22Rv1 (cell line): ENCODE measurements at regions not wholly inside any gene's neighbourhood (a gene's known extent, or its start where the extent isn't known, plus 50 kb on each side); places are given as distances from the start of the nearest gene placed in this dataset.
A peak's percentile ranks its signal among the peaks of the same experiment; 100 is the strongest.

Experiments
- H3K27ac ChIP-seq: fragments of 450-650 bp; 2 replicates; pipeline ENCODE4 v1.5.1; 2017
- ZFX ChIP-seq: fragments of 450-650 bp; IDR thresholded peaks from 2 replicates; pipeline ENCODE4 v1.6.1; 2017; ENCODE audit warnings: antibody characterized with exemption, borderline replicate concordance
- TF ChIP-seq, protein P1 (sequence below): fragments of 450-650 bp; IDR thresholded peaks from 2 replicates; pipeline ENCODE4 v1.5.1; 2017; ENCODE audit warnings: mild to moderate bottlenecking

DNA sequence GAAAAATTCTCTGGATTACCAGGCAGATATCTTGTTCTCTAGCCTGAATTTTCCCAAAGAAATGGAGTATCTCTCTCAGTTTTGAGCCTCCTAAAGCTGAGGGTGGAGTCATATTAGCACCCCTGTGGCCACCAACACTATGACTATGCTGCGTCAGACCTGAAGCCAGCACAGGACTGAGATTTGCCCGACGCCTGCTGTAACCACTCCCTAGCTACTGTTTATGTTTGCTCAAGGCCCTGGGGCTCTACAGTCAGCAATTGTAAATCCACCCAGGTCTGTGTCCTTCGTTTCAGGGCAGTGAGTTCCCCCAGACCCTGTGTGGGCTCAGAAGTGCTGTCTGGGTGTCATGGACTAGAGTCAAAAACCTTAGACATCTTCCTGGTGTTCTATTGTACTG lies 61.4 kb downstream of the ZXDA start:
- no peak for TF ChIP-seq ZFX
- TF ChIP-seq, protein P1, sequence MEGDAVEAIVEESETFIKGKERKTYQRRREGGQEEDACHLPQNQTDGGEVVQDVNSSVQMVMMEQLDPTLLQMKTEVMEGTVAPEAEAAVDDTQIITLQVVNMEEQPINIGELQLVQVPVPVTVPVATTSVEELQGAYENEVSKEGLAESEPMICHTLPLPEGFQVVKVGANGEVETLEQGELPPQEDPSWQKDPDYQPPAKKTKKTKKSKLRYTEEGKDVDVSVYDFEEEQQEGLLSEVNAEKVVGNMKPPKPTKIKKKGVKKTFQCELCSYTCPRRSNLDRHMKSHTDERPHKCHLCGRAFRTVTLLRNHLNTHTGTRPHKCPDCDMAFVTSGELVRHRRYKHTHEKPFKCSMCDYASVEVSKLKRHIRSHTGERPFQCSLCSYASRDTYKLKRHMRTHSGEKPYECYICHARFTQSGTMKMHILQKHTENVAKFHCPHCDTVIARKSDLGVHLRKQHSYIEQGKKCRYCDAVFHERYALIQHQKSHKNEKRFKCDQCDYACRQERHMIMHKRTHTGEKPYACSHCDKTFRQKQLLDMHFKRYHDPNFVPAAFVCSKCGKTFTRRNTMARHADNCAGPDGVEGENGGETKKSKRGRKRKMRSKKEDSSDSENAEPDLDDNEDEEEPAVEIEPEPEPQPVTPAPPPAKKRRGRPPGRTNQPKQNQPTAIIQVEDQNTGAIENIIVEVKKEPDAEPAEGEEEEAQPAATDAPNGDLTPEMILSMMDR: no peak
- H3K27ac ChIP-seq: no peak overlapping the region

GRCh38 chrX:57822818-57823217 lies 87.4 kb downstream of the ZXDA start:
- H3K27ac ChIP-seq: no peak overlapping the region
- TF ChIP-seq, protein P1: no peak
- TF ChIP-seq ZFX: no peak

- no peak for TF ChIP-seq ZFX
- TF ChIP-seq, protein P1: no peak
- no peak overlapping the region for H3K27ac ChIP-seq
Observed at GRCh38 chrX:57822398-57822797, 87.9 kb downstream of the ZXDA start.

- no peak overlapping the region for H3K27ac ChIP-seq
- TF ChIP-seq, protein P1: peak; percentile 45
- no peak for TF ChIP-seq ZFX
Observed at GRCh38 chrX:57821703-57822387, 88.4 kb downstream of the ZXDA start.

- no peak overlapping the region for H3K27ac ChIP-seq
- TF ChIP-seq, protein P1: peak; percentile 35
- no peak for TF ChIP-seq ZFX
Observed at GRCh38 chrX:57817302-57817701, 93.0 kb downstream of the ZXDA start.

DNA sequence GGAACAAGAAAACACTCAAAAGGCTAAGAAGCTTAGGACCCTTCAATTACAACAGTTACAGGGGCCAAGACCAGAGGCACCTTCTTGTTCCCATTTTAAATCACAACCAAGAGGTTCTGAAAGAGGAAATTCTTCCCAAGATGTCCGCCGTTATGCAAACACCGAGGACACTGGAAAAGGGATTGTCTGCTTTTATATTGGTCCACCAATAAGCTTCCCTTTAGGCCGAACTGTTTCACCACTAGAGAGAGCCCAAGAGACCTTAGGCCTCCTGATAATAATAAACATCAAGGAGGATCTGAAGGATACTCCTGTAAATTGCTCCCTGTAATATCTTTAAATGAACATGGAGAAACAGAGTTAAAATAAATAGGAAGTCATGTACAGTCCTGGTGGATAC lies 92.6 kb upstream of the NLRP2B start:
- H3K27ac ChIP-seq: no peak overlapping the region
- TF ChIP-seq, protein P1: peak; percentile 29; the same call in 1 of the 2 replicates
- no peak for TF ChIP-seq ZFX

DNA sequence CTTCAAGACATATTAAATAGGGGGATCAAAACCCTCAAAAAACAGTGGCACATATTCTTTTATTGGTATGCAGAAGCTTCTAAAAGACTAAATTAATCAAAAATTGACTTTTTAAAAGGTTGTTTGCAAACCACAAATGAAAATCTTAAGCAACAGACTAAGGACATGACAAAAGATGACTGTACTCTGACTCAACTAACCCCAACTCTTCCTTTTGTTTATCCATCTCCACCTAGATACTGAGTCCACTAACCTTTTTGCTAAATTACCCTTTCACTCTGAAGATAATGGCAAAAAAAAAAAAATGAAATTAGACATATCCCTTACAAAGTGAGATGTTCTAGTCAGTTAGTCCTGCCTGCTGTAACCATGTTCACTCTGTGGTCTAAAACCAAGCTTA lies 91.6 kb upstream of the NLRP2B start:
- TF ChIP-seq, protein P1: no peak
- no peak for TF ChIP-seq ZFX
- no peak overlapping the region for H3K27ac ChIP-seq
